K562 (cell line): ENCODE measurements at regions not wholly inside any gene's neighbourhood (a gene's known extent, or its start where the extent isn't known, plus 50 kb on each side); places are given as distances from the start of the nearest gene placed in this dataset.

Experiments used
- ATAC-seq: fragments of 200-7000 bp; cut with Tn5 transposase; 3 replicates; pipeline ENCODE4 v1.9.1; 2020; ENCODE audit warnings: moderate library complexity
- BruUV-seq: library from RNA; stranded (reverse); fragments of 400-500 nt; replicated peaks from 2 replicates; lab custom pipeline; 2021; lab: Mats Ljungman, UMichigan
- CTCF ChIA-PET: fragments of 300-600 bp; formaldehyde crosslinking; extraction: SDS; loops from one replicate; lab custom pipeline; 2021; ENCODE audit warnings: low intra/inter-chr PET ratio; lab: Yijun Ruan, JAX
- POLR2A ChIA-PET: fragments of 300-600, 350-650 bp; sonication (Branson Sonifier 250); formaldehyde crosslinking; extraction: SDS; loops from one replicate; lab custom pipeline; 2021; ENCODE audit warnings: antibody characterized with exemption, inconsistent platforms; lab: Yijun Ruan, JAX
- DNase-seq, 4 experiments: peaks; one replicate each; pipeline versions ENCODE4 v3.0.0 to v3.0.0-alpha.2; 2011 to 2018; ENCODE audit warnings: low spot score in 3 of 4, mixed read lengths in 3 of 4; ENCODE audit errors: extremely low read depth in 1 of 4
- FAIRE-seq: peaks from 2 replicates; lab custom pipeline; 2011; peaks lifted over from hg19 to GRCh38; lab: Jason Lieb, UNC
- H2AFZ ChIP-seq: 2 replicates; pipeline ENCODE4 v1.6.0; 2011; ENCODE audit warnings: low read depth, low read length, control low read depth, inconsistent platforms
- H3K27ac ChIP-seq: fragments of 200-600 bp; 3 replicates; pipeline ENCODE4 v1.8.0; 2011; ENCODE audit warnings: low read depth, mild to moderate bottlenecking, control low read depth, inconsistent platforms, low read length, moderate library complexity, mixed read lengths; ENCODE audit errors: extremely low read depth
- H3K27me3 ChIP-seq, 2 experiments: fragments of 300-600 bp in 1 of 2; 2 replicates in 1 of 2; 3 replicates in 1 of 2; pipeline versions ENCODE4 v1.6.0 to v1.8.0; 2011; ENCODE audit warnings: inconsistent platforms in 2 of 2, low read length in 2 of 2, mild to moderate bottlenecking in 1 of 2, mixed read lengths in 1 of 2, moderate library complexity in 1 of 2; ENCODE audit not compliant: control insufficient read depth in 2 of 2, insufficient read depth in 2 of 2
- H3K36me3 ChIP-seq: fragments of 300-600 bp; 3 replicates; pipeline ENCODE4 v1.8.0; 2011; ENCODE audit warnings: mild to moderate bottlenecking, low read length, inconsistent platforms; ENCODE audit not compliant: control insufficient read depth, insufficient read depth
- H3K4me1 ChIP-seq, 2 experiments: fragments of 200-600 bp in 1 of 2; replicated peaks in 1 of 2; 2 replicates in 1 of 2; 3 replicates in 1 of 2; pipeline versions ENCODE4 v1.5.1 to v1.8.0; 2011; ENCODE audit warnings: inconsistent platforms in 2 of 2, low read length in 2 of 2, mild to moderate bottlenecking in 1 of 2, mixed read lengths in 1 of 2, moderate library complexity in 1 of 2; ENCODE audit not compliant: control insufficient read depth in 2 of 2, insufficient read depth in 2 of 2
- H3K4me2 ChIP-seq: 2 replicates; pipeline ENCODE4 v1.6.1; 2011; ENCODE audit warnings: low read length, control low read depth, inconsistent platforms, mixed read lengths; ENCODE audit not compliant: insufficient read depth
- H3K4me3 ChIP-seq: fragments of 200-600 bp; sonication (generic), shearing (Covaris generic); 2 replicates; pipeline ENCODE4 v1.5.1; 2016; ENCODE audit warnings: control low read depth, inconsistent platforms
- H3K79me2 ChIP-seq: fragments of 200-600 bp; 3 replicates; pipeline ENCODE4 v1.8.0; 2011; ENCODE audit warnings: low read length, inconsistent platforms; ENCODE audit not compliant: control insufficient read depth, insufficient read depth
- H3K9ac ChIP-seq, 2 experiments: 2 replicates each; pipeline versions ENCODE4 v1.6.0 to v1.6.1; 2011; ENCODE audit warnings: low read depth in 2 of 2, low read length in 2 of 2, control low read depth in 1 of 2, inconsistent platforms in 1 of 2, mild to moderate bottlenecking in 1 of 2, mixed read lengths in 1 of 2; ENCODE audit not compliant: insufficient read depth in 1 of 2
- H3K9me1 ChIP-seq: one replicate; pipeline ENCODE4 v1.6.0; 2011; ENCODE audit warnings: inconsistent platforms, mild to moderate bottlenecking, low read length, moderate library complexity; ENCODE audit not compliant: control insufficient read depth, insufficient read depth
- H3K9me3 ChIP-seq: replicated peaks from 2 replicates; pipeline ENCODE4 v1.5.1; 2011; ENCODE audit warnings: low read depth, low read length, inconsistent platforms; ENCODE audit not compliant: control insufficient read depth, insufficient read depth
- H4K20me1 ChIP-seq: replicated peaks from 2 replicates; pipeline ENCODE4 v1.6.1; 2011; ENCODE audit warnings: low read length, inconsistent platforms, mixed read lengths; ENCODE audit not compliant: control insufficient read depth, insufficient read depth
- MEIS2 ChIP-seq: fragments of 450-650 bp; IDR thresholded peaks from 2 replicates; pipeline ENCODE4 v1.6.1; 2014; ENCODE audit warnings: mild to moderate bottlenecking; ENCODE audit not compliant: partially characterized antibody
- ZNF561 ChIP-seq: fragments of 450-650 bp; formaldehyde crosslinking; conservative IDR thresholded peaks from 2 replicates; pipeline ENCODE4 v1.4.0; 2020; ENCODE audit warnings: mild to moderate bottlenecking, moderate library complexity
- WGBS: fragments of 100-300 bp; shearing (Covaris generic); methylation state at CpG from one replicate; pipeline ENCODE4 v1.1.6; 2016; ENCODE audit warnings: low coverage, mixed read lengths; ENCODE audit not compliant: insufficient coverage; ENCODE audit errors: missing lambda C conversion rate; 5-methylcytosine and 5-hydroxymethylcytosine counted together
- in situ Hi-C: fragments of 300-500 bp; cut with MboI; formaldehyde crosslinking; loops from 4 replicates; pipeline ENCODE4 v1.15.0; 2018; ENCODE audit warnings: inconsistent platforms, mixed read lengths
- intact Hi-C: fragments of 100-400 bp; cut with micrococcal nuclease; formaldehyde crosslinking; loops from 2 replicates; pipeline ENCODE4 v1.14.2; 2022
- TF ChIP-seq, protein P1 (sequence below): sonication (generic); formaldehyde crosslinking; IDR thresholded peaks from 2 replicates; pipeline ENCODE4 v1.9.0; 2022; ENCODE audit warnings: mild to moderate bottlenecking, missing genetic modification reagents

DNA sequence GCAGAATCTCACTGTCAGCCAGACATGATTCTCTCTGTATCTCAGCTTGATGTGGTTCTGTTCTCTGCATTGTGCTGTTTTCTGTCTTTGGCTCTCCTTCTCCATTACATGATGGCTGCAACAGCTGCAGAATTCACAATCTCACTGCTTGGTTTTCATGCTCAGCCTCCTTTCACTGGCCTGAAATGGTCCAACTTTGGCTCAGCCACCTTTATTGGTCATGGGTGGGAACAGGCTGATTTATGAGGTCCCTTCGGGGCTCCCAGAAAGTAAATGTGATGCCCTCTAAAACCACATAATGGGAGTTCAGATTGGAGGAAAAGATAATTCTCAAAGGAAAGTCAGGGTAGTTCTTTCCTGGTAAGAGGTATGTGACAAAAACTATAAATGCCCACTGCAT lies 597.0 kb downstream of the ETNK1 start:
- peak; percentile 22 for TF ChIP-seq MEIS2
- TF ChIP-seq ZNF561 (CRISPR knock-in tag), result no peak
- in situ Hi-C loops, result no loop called here
- H3K27me3 ChIP-seq, result no peaks in the 10 kb centered on the region
- ChIA-PET POLR2A (interaction anchor here (0.5 kb wide), 1 partner anchor 524 kb away, joined by 3 read pairs; no protein-coding TSS in a partner anchor), CTCF (interaction anchor here (0.6 kb wide), 1 partner anchor 10 kb away, joined by 4 read pairs; no protein-coding TSS in a partner anchor)
- WGBS, result 0% methylated on average over 1 of the region's 1 CpG
- no peak overlapping the region for H3K27ac ChIP-seq
- ATAC-seq, result no peak
- H3K4me2 ChIP-seq, result no peak overlapping the region
- H3K36me3 ChIP-seq, result no peaks in the 10 kb centered on the region
- intact Hi-C loops, result no loop called here
- H3K9ac ChIP-seq, result no peak overlapping the region
- no peaks in the 10 kb centered on the region for H4K20me1 ChIP-seq
- no peak for FAIRE-seq
- no TSS peak for BruUV-seq
- H3K4me1 ChIP-seq, result no peaks in the 10 kb centered on the region
- no peaks in the 10 kb centered on the region for H3K9me3 ChIP-seq
- no peak overlapping the region for H2AFZ ChIP-seq
- no peak for DNase-seq
- no peak overlapping the region for H3K4me3 ChIP-seq
- H3K9me1 ChIP-seq, result no peaks in the 10 kb centered on the region
- H3K79me2 ChIP-seq, result no peaks in the 10 kb centered on the region

DNA sequence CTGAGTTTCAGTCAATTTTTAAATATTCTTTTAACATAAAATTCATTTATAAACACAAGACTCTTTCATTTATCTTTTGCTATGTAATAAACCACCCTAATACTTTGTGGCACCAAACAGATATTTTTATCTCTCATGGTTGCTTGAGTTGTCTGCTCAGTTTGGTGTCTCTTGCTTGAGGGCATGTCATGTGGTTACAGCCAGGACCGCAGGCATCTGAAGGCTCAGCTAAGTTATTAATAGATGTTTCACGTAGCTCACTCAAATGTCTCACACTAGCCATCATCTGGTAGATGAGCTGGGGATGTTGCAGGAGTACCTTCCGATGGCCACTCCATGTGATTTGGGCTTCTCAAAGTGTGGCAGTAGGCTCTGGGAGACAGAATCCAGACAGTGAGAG lies 597.8 kb downstream of the ETNK1 start:
- BruUV-seq, result no TSS peak
- intact Hi-C loops (no loop called here), in situ Hi-C loops (no loop called here)
- no peak overlapping the region for H3K4me2 ChIP-seq
- no peak overlapping the region for H3K27ac ChIP-seq
- H3K4me1 ChIP-seq, result no peaks in the 10 kb centered on the region
- TF ChIP-seq, protein P1, sequence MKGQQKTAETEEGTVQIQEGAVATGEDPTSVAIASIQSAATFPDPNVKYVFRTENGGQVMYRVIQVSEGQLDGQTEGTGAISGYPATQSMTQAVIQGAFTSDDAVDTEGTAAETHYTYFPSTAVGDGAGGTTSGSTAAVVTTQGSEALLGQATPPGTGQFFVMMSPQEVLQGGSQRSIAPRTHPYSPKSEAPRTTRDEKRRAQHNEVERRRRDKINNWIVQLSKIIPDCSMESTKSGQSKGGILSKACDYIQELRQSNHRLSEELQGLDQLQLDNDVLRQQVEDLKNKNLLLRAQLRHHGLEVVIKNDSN (CRISPR knock-in tag), result no peak
- H3K9me3 ChIP-seq, result no peaks in the 10 kb centered on the region
- no peak overlapping the region for H2AFZ ChIP-seq
- 53% methylated on average over 3 of the region's 3 CpGs for WGBS
- H3K9me1 ChIP-seq, result no peaks in the 10 kb centered on the region
- H3K27me3 ChIP-seq, result no peaks in the 10 kb centered on the region
- H3K4me3 ChIP-seq, result no peak overlapping the region
- H3K79me2 ChIP-seq, result no peaks in the 10 kb centered on the region
- ATAC-seq (no peak), DNase-seq (no peak), FAIRE-seq (no peak)
- H3K9ac ChIP-seq, result no peak overlapping the region
- ChIA-PET CTCF (no interaction called here), POLR2A (interaction anchor here (1.2 kb wide), 1 partner anchor 94 kb away, joined by 3 read pairs; no protein-coding TSS in a partner anchor)
- no peaks in the 10 kb centered on the region for H4K20me1 ChIP-seq
- no peaks in the 10 kb centered on the region for H3K36me3 ChIP-seq
